Endometrium (tissue), 2 donors: ENCODE measurements at regions not wholly inside any gene's neighbourhood (a gene's known extent, or its start where the extent isn't known, plus 50 kb on each side); places are given as distances from the start of the nearest gene placed in this dataset.

Source experiments
- FAIRE-seq: peaks from 2 replicates; lab custom pipeline; 2012; peaks lifted over from hg19 to GRCh38; lab: Jason Lieb, UNC
- donor health status: control.
- donor health status: control.

GRCh38 chr1:172952516-172952915, 98.2 kb downstream of the TNFSF18 start:
- no peak for FAIRE-seq

GRCh38 chr1:172954476-172955150, 96.1 kb downstream of the TNFSF18 start:
- no peak for FAIRE-seq

GRCh38 chr1:172955161-172955815, 95.5 kb downstream of the TNFSF18 start:
- FAIRE-seq, result no peak

GRCh38 chr1:172956871-172957270, 93.9 kb downstream of the TNFSF18 start:
- FAIRE-seq, result no peak

GRCh38 chr1:172957491-172957890, 93.2 kb downstream of the TNFSF18 start:
- no peak for FAIRE-seq

- FAIRE-seq, result no peak
Observed at GRCh38 chr1:172959571-172959970, 91.2 kb downstream of the TNFSF18 start.

- FAIRE-seq, result no peak
Observed at GRCh38 chr1:172960019-172960418, 90.7 kb downstream of the TNFSF18 start.

GRCh38 chr1:172960454-172961208, 90.1 kb downstream of the TNFSF18 start:
- FAIRE-seq, result no peak

- FAIRE-seq, result peak; percentile 81
Observed at GRCh38 chr1:172964864-172965263, 85.9 kb downstream of the TNFSF18 start.

GRCh38 chr1:172966844-172967540, 83.7 kb downstream of the TNFSF18 start:
- no peak for FAIRE-seq

GRCh38 chr1:172967936-172968335, 82.8 kb downstream of the TNFSF18 start:
- no peak for FAIRE-seq

- no peak for FAIRE-seq
Observed at GRCh38 chr1:172969611-172970010, 81.1 kb downstream of the TNFSF18 start.

- FAIRE-seq, result no peak
Observed at GRCh38 chr1:172970186-172970585, 80.6 kb downstream of the TNFSF18 start.

GRCh38 chr1:172971241-172971640, 79.5 kb downstream of the TNFSF18 start:
- FAIRE-seq, result no peak

- no peak for FAIRE-seq
Observed at GRCh38 chr1:172972258-172972657, 78.5 kb downstream of the TNFSF18 start.

- no peak for FAIRE-seq
Observed at GRCh38 chr1:172973424-172973823, 77.3 kb downstream of the TNFSF18 start.

- peak; percentile 33 for FAIRE-seq
Observed at GRCh38 chr1:172976222-172977041, 74.3 kb downstream of the TNFSF18 start.

GRCh38 chr1:172977296-172978017, 73.3 kb downstream of the TNFSF18 start:
- FAIRE-seq, result no peak

GRCh38 chr1:172978595-172978994, 72.1 kb downstream of the TNFSF18 start:
- FAIRE-seq, result no peak

GRCh38 chr1:172979828-172980227, 70.9 kb downstream of the TNFSF18 start:
- no peak for FAIRE-seq

GRCh38 chr1:172980456-172980855, 70.3 kb downstream of the TNFSF18 start:
- no peak for FAIRE-seq
